ENCODE measurements at regions not wholly inside any gene's neighbourhood (a gene's known extent, or its start where the extent isn't known, plus 50 kb on each side); places are given as distances from the start of the nearest gene placed in this dataset.

DNA sequence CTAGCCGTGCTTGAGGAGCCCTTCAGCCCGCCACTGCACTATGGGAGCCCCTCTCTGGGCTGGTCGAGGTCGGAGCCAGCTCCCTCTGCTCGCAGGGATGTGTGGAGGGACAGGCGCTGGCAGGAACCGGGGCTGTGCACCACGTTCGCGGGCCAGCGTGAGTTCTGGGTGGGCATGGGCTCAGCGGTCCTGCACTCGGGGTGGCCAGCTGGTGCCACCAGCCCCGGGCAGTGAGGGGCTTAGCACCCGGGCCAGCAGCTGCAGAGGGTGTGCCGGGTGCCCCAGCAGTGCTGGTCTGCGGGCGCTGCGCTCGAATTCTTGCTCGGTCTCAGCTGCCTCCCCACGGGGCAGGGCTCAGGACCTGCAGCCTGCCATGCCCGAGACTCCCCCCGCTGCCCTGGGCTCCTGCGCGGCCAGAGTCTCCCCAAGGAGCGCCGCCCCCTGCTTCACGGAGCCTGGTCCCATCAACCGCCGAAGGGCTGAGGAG lies 90.8 kb upstream of the NRG3 start:
- RAD21 ChIA-PET (ENCODE audit: unreplicated experiment): no interaction called here
- H3K27ac ChIP-seq (ENCODE audit: control insufficient read depth, insufficient read depth): no peak overlapping the region
- FAIRE-seq: no peak
- no peaks in the 10 kb centered on the region for H3K79me2 ChIP-seq (ENCODE audit: control insufficient read depth, insufficient read depth, low read length)
- no peaks in the 10 kb centered on the region for H3K27me3 ChIP-seq (replicated peaks in 1 of 2; ENCODE audit: control insufficient read depth in 2 of 2, insufficient read depth in 2 of 2, low read length in 1 of 2)
- H3K9me3 ChIP-seq (replicated peaks; ENCODE audit: control insufficient read depth, insufficient read depth, low read length): no peaks in the 10 kb centered on the region
- H3K9ac ChIP-seq (ENCODE audit: control insufficient read depth, insufficient read depth, low read length): no peak overlapping the region
- no peaks in the 10 kb centered on the region for H3K36me3 ChIP-seq (ENCODE audit: control insufficient read depth in 2 of 2, insufficient read depth in 2 of 2, low read length in 1 of 2)
- SMC1A ChIA-PET (ENCODE audit: uncharacterized antibody, unreplicated experiment): interaction anchor here (1.0 kb wide), 1 partner anchor 373 kb away, joined by 4 read pairs; no protein-coding TSS in a partner anchor
- no peaks in the 10 kb centered on the region for H3K4me1 ChIP-seq (ENCODE audit: control insufficient read depth, insufficient read depth, low read length)
- 54% methylated on average over 31 of the region's 31 CpGs for WGBS (ENCODE audit: insufficient coverage, insufficient replicate concordance, low lambda C conversion rate, missing lambda C conversion rate)
- no peak overlapping the region for H3K4me3 ChIP-seq
- no peak for ATAC-seq
- no peak overlapping the region for H3K4me2 ChIP-seq (ENCODE audit: control insufficient read depth, insufficient read depth)
- in situ Hi-C loops (cut with MboI) (no loop called here), intact Hi-C loops (cut with micrococcal nuclease; ENCODE audit: unreplicated experiment) (no loop called here)
- no TSS peak for BruUV-seq (replicated peaks)
- H2AFZ ChIP-seq (ENCODE audit: control insufficient read depth, low read depth, low read length): no peak overlapping the region
- TF ChIP-seq, protein P1, sequence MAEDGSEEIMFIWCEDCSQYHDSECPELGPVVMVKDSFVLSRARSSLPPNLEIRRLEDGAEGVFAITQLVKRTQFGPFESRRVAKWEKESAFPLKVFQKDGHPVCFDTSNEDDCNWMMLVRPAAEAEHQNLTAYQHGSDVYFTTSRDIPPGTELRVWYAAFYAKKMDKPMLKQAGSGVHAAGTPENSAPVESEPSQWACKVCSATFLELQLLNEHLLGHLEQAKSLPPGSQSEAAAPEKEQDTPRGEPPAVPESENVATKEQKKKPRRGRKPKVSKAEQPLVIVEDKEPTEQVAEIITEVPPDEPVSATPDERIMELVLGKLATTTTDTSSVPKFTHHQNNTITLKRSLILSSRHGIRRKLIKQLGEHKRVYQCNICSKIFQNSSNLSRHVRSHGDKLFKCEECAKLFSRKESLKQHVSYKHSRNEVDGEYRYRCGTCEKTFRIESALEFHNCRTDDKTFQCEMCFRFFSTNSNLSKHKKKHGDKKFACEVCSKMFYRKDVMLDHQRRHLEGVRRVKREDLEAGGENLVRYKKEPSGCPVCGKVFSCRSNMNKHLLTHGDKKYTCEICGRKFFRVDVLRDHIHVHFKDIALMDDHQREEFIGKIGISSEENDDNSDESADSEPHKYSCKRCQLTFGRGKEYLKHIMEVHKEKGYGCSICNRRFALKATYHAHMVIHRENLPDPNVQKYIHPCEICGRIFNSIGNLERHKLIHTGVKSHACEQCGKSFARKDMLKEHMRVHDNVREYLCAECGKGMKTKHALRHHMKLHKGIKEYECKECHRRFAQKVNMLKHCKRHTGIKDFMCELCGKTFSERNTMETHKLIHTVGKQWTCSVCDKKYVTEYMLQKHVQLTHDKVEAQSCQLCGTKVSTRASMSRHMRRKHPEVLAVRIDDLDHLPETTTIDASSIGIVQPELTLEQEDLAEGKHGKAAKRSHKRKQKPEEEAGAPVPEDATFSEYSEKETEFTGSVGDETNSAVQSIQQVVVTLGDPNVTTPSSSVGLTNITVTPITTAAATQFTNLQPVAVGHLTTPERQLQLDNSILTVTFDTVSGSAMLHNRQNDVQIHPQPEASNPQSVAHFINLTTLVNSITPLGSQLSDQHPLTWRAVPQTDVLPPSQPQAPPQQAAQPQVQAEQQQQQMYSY (CRISPR knock-in tag; IDR thresholded peaks at IDR 0.05): no peak
- TF ChIP-seq ZNF384 (IDR thresholded peaks at IDR 0.05; ENCODE audit: borderline replicate concordance, low read depth, low read length): no peak
- TF ChIP-seq POLR2A (IDR thresholded peaks at IDR 0.05; ENCODE audit: low read depth, low read length): no peak
- TF ChIP-seq GATAD2B (conservative IDR thresholded peaks at IDR 0.05; ENCODE audit: low read depth): no peak
- no peak for TF ChIP-seq IKZF2 (IDR thresholded peaks at IDR 0.05)
- no peak for TF ChIP-seq TAF1 (IDR thresholded peaks at IDR 0.05; ENCODE audit: borderline replicate concordance, low read depth, low read length)
- no peak for TF ChIP-seq PAX5 (IDR thresholded peaks at IDR 0.05; ENCODE audit: borderline replicate concordance, low read depth, low read length)
- no peak for TF ChIP-seq KAT2A (conservative IDR thresholded peaks at IDR 0.05; ENCODE audit: control insufficient read depth, low read depth, low read length)
- POLR2A ChIA-PET: no interaction called here
- CTCF ChIA-PET: no interaction called here
- H4K20me1 ChIP-seq (ENCODE audit: control insufficient read depth, insufficient read depth): no peaks in the 10 kb centered on the region
- DNase-seq (ENCODE audit: low read depth, low spot score): no peak
